Kidney (tissue), 13 donors: ENCODE measurements at regions not wholly inside any gene's neighbourhood (a gene's known extent, or its start where the extent isn't known, plus 50 kb on each side); places are given as distances from the start of the nearest gene placed in this dataset.

ENCODE experiments used
- DNase-seq, 5 donors: peaks; one replicate each; pipeline ENCODE4 v3.0.0-alpha.2; 2013 to 2020
- FAIRE-seq: peaks from 2 replicates; lab custom pipeline; 2012; peaks lifted over from hg19 to GRCh38; lab: Jason Lieb, UNC
- H3K27ac ChIP-seq, 2 donors: one replicate each; pipeline ENCODE4 v1.7.0; 2013; ENCODE audit warnings: low read depth in 2 of 2, low read length in 2 of 2, inconsistent platforms in 1 of 2
- H3K27me3 ChIP-seq: one replicate; pipeline ENCODE4 v1.7.1; 2013; ENCODE audit warnings: low read length, inconsistent platforms; ENCODE audit not compliant: control insufficient read depth, insufficient read depth
- H3K36me3 ChIP-seq, 3 donors: one replicate each; pipeline versions ENCODE4 v1.7.0 to v1.7.1; 2013; ENCODE audit warnings: low read length in 3 of 3, control low read depth in 1 of 3, inconsistent platforms in 1 of 3; ENCODE audit not compliant: insufficient read depth in 3 of 3, control insufficient read depth in 2 of 3
- H3K4me1 ChIP-seq, 3 donors: one replicate each; pipeline versions ENCODE4 v1.7.0 to v1.7.1; 2013; ENCODE audit warnings: low read length in 3 of 3, inconsistent platforms in 1 of 3, low read depth in 1 of 3; ENCODE audit not compliant: control insufficient read depth in 2 of 3, insufficient read depth in 2 of 3
- H3K4me3 ChIP-seq, 3 donors: one replicate each; pipeline versions ENCODE4 v1.7.0 to v1.8.1; 2013; ENCODE audit warnings: low read length in 3 of 3, control low read depth in 1 of 3, inconsistent platforms in 1 of 3
- H3K9ac ChIP-seq, 3 donors: one replicate each; pipeline versions ENCODE4 v1.7.0 to v1.7.1; 2013; ENCODE audit warnings: low read length in 3 of 3, control low read depth in 1 of 3, inconsistent platforms in 1 of 3
- H3K9me3 ChIP-seq, 3 donors: one replicate each; pipeline versions ENCODE4 v1.7.0 to v1.7.1; 2013; ENCODE audit warnings: low read length in 3 of 3, control low read depth in 1 of 3, inconsistent platforms in 1 of 3; ENCODE audit not compliant: control insufficient read depth in 2 of 3, insufficient read depth in 1 of 3
- intact Hi-C: fragments of 100-400 bp; cut with DNase I; formaldehyde crosslinking; loops from one replicate; pipeline ENCODE4 v1.11.1; 2022
- TF ChIP-seq, protein P1 (sequence below): IDR thresholded peaks from 3 replicates; pipeline ENCODE4 v1.5.1; 2012; ENCODE audit warnings: mild to moderate bottlenecking, moderate library complexity, borderline replicate concordance; ENCODE audit not compliant: insufficient read depth; ENCODE audit errors: extremely low read depth
- donor health status: control.
- donor health status: control.
- donor health status: control.
- donor health status: control.
- donor health status: control.
- donor health status: DM: yes; HTN: yes; CAD: no.
- donor health status: Normal renal cell carcinoma (clear cell type).

DNA sequence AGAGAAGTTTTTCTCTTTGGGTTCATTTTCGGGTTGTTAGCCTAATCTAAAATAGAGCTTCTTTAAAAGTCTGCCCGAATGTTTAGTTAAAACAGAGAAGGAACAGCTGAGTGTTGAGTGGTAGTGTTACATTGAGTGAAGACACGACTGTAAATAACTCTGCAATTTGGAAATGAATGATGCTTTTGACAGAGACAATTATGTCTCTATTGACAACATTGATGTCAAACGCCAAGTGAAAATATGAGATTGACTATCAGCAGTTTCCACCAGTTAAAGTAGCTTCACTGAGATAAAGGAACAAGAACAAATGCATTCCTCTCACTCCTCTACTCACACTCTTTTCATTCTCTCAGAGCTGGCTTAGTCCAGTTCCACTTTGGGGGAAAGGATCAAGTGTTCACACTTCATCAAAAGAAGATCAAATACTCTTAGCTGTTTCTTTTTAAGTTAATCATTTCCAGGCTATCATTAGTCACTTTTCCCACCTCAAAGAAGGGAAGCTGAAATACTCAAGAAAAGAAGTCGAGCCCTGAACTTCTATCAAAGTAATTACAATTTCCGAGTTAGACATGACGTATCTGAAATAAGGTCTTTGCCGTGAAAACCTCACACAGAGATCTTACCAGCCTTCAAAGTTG is 399.1 kb upstream of the DPH6 start:
- H3K9me3 ChIP-seq: no peaks in the 10 kb centered on the region
- H3K36me3 ChIP-seq: no peaks in the 10 kb centered on the region
- no peak overlapping the region for H3K27ac ChIP-seq
- no peaks in the 10 kb centered on the region for H3K4me1 ChIP-seq
- no peak for FAIRE-seq
- intact Hi-C loops: no loop called here
- H3K9ac ChIP-seq: no peak overlapping the region
- TF ChIP-seq, protein P1, sequence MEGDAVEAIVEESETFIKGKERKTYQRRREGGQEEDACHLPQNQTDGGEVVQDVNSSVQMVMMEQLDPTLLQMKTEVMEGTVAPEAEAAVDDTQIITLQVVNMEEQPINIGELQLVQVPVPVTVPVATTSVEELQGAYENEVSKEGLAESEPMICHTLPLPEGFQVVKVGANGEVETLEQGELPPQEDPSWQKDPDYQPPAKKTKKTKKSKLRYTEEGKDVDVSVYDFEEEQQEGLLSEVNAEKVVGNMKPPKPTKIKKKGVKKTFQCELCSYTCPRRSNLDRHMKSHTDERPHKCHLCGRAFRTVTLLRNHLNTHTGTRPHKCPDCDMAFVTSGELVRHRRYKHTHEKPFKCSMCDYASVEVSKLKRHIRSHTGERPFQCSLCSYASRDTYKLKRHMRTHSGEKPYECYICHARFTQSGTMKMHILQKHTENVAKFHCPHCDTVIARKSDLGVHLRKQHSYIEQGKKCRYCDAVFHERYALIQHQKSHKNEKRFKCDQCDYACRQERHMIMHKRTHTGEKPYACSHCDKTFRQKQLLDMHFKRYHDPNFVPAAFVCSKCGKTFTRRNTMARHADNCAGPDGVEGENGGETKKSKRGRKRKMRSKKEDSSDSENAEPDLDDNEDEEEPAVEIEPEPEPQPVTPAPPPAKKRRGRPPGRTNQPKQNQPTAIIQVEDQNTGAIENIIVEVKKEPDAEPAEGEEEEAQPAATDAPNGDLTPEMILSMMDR: no peak
- DNase-seq: peak in 1 of 5 donors; percentile 19
- H3K27me3 ChIP-seq: no peaks in the 10 kb centered on the region
- no peak overlapping the region for H3K4me3 ChIP-seq

DNA sequence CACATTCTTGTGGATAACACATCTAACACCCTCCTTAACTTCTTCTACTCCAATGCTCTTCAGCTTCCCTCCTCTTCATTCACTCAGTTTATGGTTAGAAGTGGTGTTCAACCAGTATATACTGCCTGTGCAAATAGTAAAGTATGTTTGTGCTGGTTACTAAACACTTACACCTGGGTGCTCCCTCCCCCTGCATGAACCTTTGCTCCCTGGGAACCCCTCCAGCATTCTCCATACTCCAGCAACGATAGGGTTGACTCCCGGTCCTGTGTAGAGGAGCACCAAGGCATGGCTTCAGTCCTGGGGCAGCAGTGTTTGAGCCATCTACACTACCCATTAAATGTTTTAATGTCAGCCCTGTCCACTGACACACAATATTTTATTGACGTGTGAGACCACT is 407.5 kb upstream of the DPH6 start:
- no peak overlapping the region for H3K4me3 ChIP-seq
- intact Hi-C loops: no loop called here
- TF ChIP-seq, protein P1: no peak
- no peaks in the 10 kb centered on the region for H3K27me3 ChIP-seq
- no peak overlapping the region for H3K9ac ChIP-seq
- DNase-seq (no peak), FAIRE-seq (no peak)
- H3K27ac ChIP-seq: no peak overlapping the region
- H3K9me3 ChIP-seq: no peaks in the 10 kb centered on the region
- no peaks in the 10 kb centered on the region for H3K36me3 ChIP-seq
- peaks cover 0 to 3% (median 0%) of the 10 kb centered on the region in 3 donors for H3K4me1 ChIP-seq

DNA sequence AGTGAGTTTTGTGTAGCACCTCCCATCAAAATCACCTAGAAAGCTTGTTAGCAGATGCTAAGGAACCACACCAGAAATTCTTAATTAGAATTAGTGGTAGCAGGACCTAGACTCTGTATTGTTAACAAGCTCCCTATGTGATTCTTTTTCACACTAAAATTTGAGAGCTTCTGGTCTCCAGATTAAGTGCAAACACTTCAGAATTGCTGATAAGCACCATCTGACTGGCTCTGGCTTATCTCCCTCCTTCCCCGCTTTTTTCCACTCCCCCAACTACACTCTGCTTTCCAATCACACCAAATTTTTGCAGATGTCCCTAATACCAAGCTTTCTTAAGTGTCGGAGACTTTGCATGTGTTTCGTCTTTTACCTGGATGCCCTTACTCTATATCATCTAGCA is 410.1 kb upstream of the DPH6 start:
- no peak overlapping the region for H3K27ac ChIP-seq
- no peaks in the 10 kb centered on the region for H3K9me3 ChIP-seq
- H3K4me3 ChIP-seq: no peak overlapping the region
- no peaks in the 10 kb centered on the region for H3K27me3 ChIP-seq
- TF ChIP-seq, protein P1: no peak
- DNase-seq: no peak
- no peak overlapping the region for H3K9ac ChIP-seq
- intact Hi-C loops: no loop called here
- H3K4me1 ChIP-seq: peaks cover 0 to 3% (median 0%) of the 10 kb centered on the region in 3 donors
- H3K36me3 ChIP-seq: no peaks in the 10 kb centered on the region
- no peak for FAIRE-seq

DNA sequence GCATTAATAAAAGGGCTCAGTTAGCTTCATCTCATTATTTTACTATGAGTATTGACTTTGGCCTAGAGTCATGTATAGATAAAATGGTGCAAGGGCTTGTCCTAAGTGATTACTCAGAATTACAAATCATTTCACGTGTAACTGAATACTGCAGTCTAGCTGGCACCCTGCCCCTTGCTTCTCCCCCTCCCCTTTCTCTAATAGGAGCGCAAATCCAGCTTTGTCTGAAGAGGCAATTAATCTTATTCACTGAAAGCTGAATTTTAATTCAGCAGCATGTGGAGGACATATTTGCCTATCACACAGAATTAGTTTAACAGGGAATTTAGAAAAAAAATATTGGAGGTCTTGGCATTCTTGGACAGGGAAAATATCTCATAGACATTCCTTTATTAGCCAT is 412.1 kb upstream of the DPH6 start:
- intact Hi-C loops: no loop called here
- peak in 3 of 5 donors; percentile 39 to 55 (median 55) for DNase-seq
- peaks cover 0 to 3% (median 0%) of the 10 kb centered on the region in 3 donors for H3K4me1 ChIP-seq
- no peak overlapping the region for H3K27ac ChIP-seq
- TF ChIP-seq, protein P1: no peak
- H3K4me3 ChIP-seq: no peak overlapping the region
- H3K9ac ChIP-seq: no peak overlapping the region
- no peaks in the 10 kb centered on the region for H3K9me3 ChIP-seq
- H3K27me3 ChIP-seq: no peaks in the 10 kb centered on the region
- H3K36me3 ChIP-seq: no peaks in the 10 kb centered on the region
- FAIRE-seq: no peak
